ENCODE measurements at regions not wholly inside any gene's neighbourhood (a gene's known extent, or its start where the extent isn't known, plus 50 kb on each side); places are given as distances from the start of the nearest gene placed in this dataset.

GRCh38 chr17:69779378-69780214, 295.4 kb upstream of the KCNJ16 start:
- H3K4me3 ChIP-seq (ENCODE audit: low read length in 3 of 3), result no peak overlapping the region
- H3K27ac ChIP-seq (ENCODE audit: low read depth, low read length), result no peak overlapping the region
- H3K9me3 ChIP-seq (ENCODE audit: control insufficient read depth in 3 of 3, low read length in 3 of 3), result no peaks in the 10 kb centered on the region
- H3K9ac ChIP-seq (ENCODE audit: low read depth in 1 of 3, low read length in 3 of 3), result no peak overlapping the region
- no peaks in the 10 kb centered on the region for H3K4me1 ChIP-seq (ENCODE audit: control insufficient read depth in 3 of 3, insufficient read depth in 3 of 3, low read length in 3 of 3)
- no peaks in the 10 kb centered on the region for H3K27me3 ChIP-seq (ENCODE audit: control insufficient read depth in 3 of 3, insufficient read depth in 3 of 3, low read length in 3 of 3)
- H3K36me3 ChIP-seq (ENCODE audit: control insufficient read depth in 3 of 3, insufficient read depth in 3 of 3, low read length in 3 of 3), result no peaks in the 10 kb centered on the region

- Histone ChIP-seq H3K27ac (ENCODE audit: low read depth, low read length) (no peak overlapping the region), H3K9ac (ENCODE audit: low read depth in 1 of 3, low read length in 3 of 3) (no peak overlapping the region), H3K9me3 (ENCODE audit: control insufficient read depth in 3 of 3, low read length in 3 of 3) (no peaks in the 10 kb centered on the region), H3K4me3 (ENCODE audit: low read length in 3 of 3) (no peak overlapping the region), H3K27me3 (ENCODE audit: control insufficient read depth in 3 of 3, insufficient read depth in 3 of 3, low read length in 3 of 3) (no peaks in the 10 kb centered on the region), H3K4me1 (ENCODE audit: control insufficient read depth in 3 of 3, insufficient read depth in 3 of 3, low read length in 3 of 3) (no peaks in the 10 kb centered on the region), H3K36me3 (ENCODE audit: control insufficient read depth in 3 of 3, insufficient read depth in 3 of 3, low read length in 3 of 3) (no peaks in the 10 kb centered on the region)
These were observed 291.2 kb upstream of the KCNJ16 start for GRCh38 chr17:69783865-69784264.

GRCh38 chr17:69788957-69789356, 286.1 kb upstream of the KCNJ16 start:
- Histone ChIP-seq H3K27me3 (ENCODE audit: control insufficient read depth in 3 of 3, insufficient read depth in 3 of 3, low read length in 3 of 3) (no peaks in the 10 kb centered on the region), H3K36me3 (ENCODE audit: control insufficient read depth in 3 of 3, insufficient read depth in 3 of 3, low read length in 3 of 3) (no peaks in the 10 kb centered on the region), H3K27ac (ENCODE audit: low read depth, low read length) (no peak overlapping the region), H3K4me1 (ENCODE audit: control insufficient read depth in 3 of 3, insufficient read depth in 3 of 3, low read length in 3 of 3) (no peaks in the 10 kb centered on the region), H3K9ac (ENCODE audit: low read depth in 1 of 3, low read length in 3 of 3) (no peak overlapping the region), H3K4me3 (ENCODE audit: low read length in 3 of 3) (no peak overlapping the region), H3K9me3 (ENCODE audit: control insufficient read depth in 3 of 3, low read length in 3 of 3) (no peaks in the 10 kb centered on the region)

- Histone ChIP-seq H3K27me3 (ENCODE audit: control insufficient read depth in 3 of 3, insufficient read depth in 3 of 3, low read length in 3 of 3) (no peaks in the 10 kb centered on the region), H3K4me1 (ENCODE audit: control insufficient read depth in 3 of 3, insufficient read depth in 3 of 3, low read length in 3 of 3) (no peaks in the 10 kb centered on the region), H3K4me3 (ENCODE audit: low read length in 3 of 3) (no peak overlapping the region), H3K36me3 (ENCODE audit: control insufficient read depth in 3 of 3, insufficient read depth in 3 of 3, low read length in 3 of 3) (no peaks in the 10 kb centered on the region), H3K27ac (ENCODE audit: low read depth, low read length) (no peak overlapping the region), H3K9ac (ENCODE audit: low read depth in 1 of 3, low read length in 3 of 3) (no peak overlapping the region), H3K9me3 (ENCODE audit: control insufficient read depth in 3 of 3, low read length in 3 of 3) (no peaks in the 10 kb centered on the region)
These were observed 278.9 kb upstream of the KCNJ16 start for GRCh38 chr17:69796078-69796477.

GRCh38 chr17:69800870-69801269, 274.2 kb upstream of the KCNJ16 start:
- Histone ChIP-seq H3K4me3 (ENCODE audit: low read length in 3 of 3) (no peak overlapping the region), H3K36me3 (ENCODE audit: control insufficient read depth in 3 of 3, insufficient read depth in 3 of 3, low read length in 3 of 3) (no peaks in the 10 kb centered on the region), H3K27ac (ENCODE audit: low read depth, low read length) (no peak overlapping the region), H3K9ac (ENCODE audit: low read depth in 1 of 3, low read length in 3 of 3) (no peak overlapping the region), H3K9me3 (ENCODE audit: control insufficient read depth in 3 of 3, low read length in 3 of 3) (no peaks in the 10 kb centered on the region), H3K27me3 (ENCODE audit: control insufficient read depth in 3 of 3, insufficient read depth in 3 of 3, low read length in 3 of 3) (no peaks in the 10 kb centered on the region), H3K4me1 (ENCODE audit: control insufficient read depth in 3 of 3, insufficient read depth in 3 of 3, low read length in 3 of 3) (no peaks in the 10 kb centered on the region)

GRCh38 chr17:69801368-69801767, 273.7 kb upstream of the KCNJ16 start:
- no peaks in the 10 kb centered on the region for H3K36me3 ChIP-seq (ENCODE audit: control insufficient read depth in 3 of 3, insufficient read depth in 3 of 3, low read length in 3 of 3)
- H3K27me3 ChIP-seq (ENCODE audit: control insufficient read depth in 3 of 3, insufficient read depth in 3 of 3, low read length in 3 of 3), result no peaks in the 10 kb centered on the region
- no peak overlapping the region for H3K27ac ChIP-seq (ENCODE audit: low read depth, low read length)
- H3K9me3 ChIP-seq (ENCODE audit: control insufficient read depth in 3 of 3, low read length in 3 of 3), result no peaks in the 10 kb centered on the region
- no peak overlapping the region for H3K9ac ChIP-seq (ENCODE audit: low read depth in 1 of 3, low read length in 3 of 3)
- H3K4me1 ChIP-seq (ENCODE audit: control insufficient read depth in 3 of 3, insufficient read depth in 3 of 3, low read length in 3 of 3), result no peaks in the 10 kb centered on the region
- no peak overlapping the region for H3K4me3 ChIP-seq (ENCODE audit: low read length in 3 of 3)

- Histone ChIP-seq H3K36me3 (ENCODE audit: control insufficient read depth in 3 of 3, insufficient read depth in 3 of 3, low read length in 3 of 3) (no peaks in the 10 kb centered on the region), H3K4me1 (ENCODE audit: control insufficient read depth in 3 of 3, insufficient read depth in 3 of 3, low read length in 3 of 3) (no peaks in the 10 kb centered on the region), H3K4me3 (ENCODE audit: low read length in 3 of 3) (no peak overlapping the region), H3K27ac (ENCODE audit: low read depth, low read length) (no peak overlapping the region), H3K9me3 (ENCODE audit: control insufficient read depth in 3 of 3, low read length in 3 of 3) (no peaks in the 10 kb centered on the region), H3K27me3 (ENCODE audit: control insufficient read depth in 3 of 3, insufficient read depth in 3 of 3, low read length in 3 of 3) (no peaks in the 10 kb centered on the region), H3K9ac (ENCODE audit: low read depth in 1 of 3, low read length in 3 of 3) (no peak overlapping the region)
These were observed 272.8 kb upstream of the KCNJ16 start for GRCh38 chr17:69802045-69802740.

GRCh38 chr17:69809331-69809730, 265.7 kb upstream of the KCNJ16 start:
- H3K27me3 ChIP-seq (ENCODE audit: control insufficient read depth in 3 of 3, insufficient read depth in 3 of 3, low read length in 3 of 3), result no peaks in the 10 kb centered on the region
- no peak overlapping the region for H3K9ac ChIP-seq (ENCODE audit: low read depth in 1 of 3, low read length in 3 of 3)
- H3K9me3 ChIP-seq (ENCODE audit: control insufficient read depth in 3 of 3, low read length in 3 of 3), result no peaks in the 10 kb centered on the region
- H3K36me3 ChIP-seq (ENCODE audit: control insufficient read depth in 3 of 3, insufficient read depth in 3 of 3, low read length in 3 of 3), result no peaks in the 10 kb centered on the region
- H3K4me1 ChIP-seq (ENCODE audit: control insufficient read depth in 3 of 3, insufficient read depth in 3 of 3, low read length in 3 of 3), result no peaks in the 10 kb centered on the region
- H3K4me3 ChIP-seq (ENCODE audit: low read length in 3 of 3), result no peak overlapping the region
- no peak overlapping the region for H3K27ac ChIP-seq (ENCODE audit: low read depth, low read length)

GRCh38 chr17:69810326-69810965, 264.6 kb upstream of the KCNJ16 start:
- Histone ChIP-seq H3K4me3 (ENCODE audit: low read length in 3 of 3) (no peak overlapping the region), H3K9ac (ENCODE audit: low read depth in 1 of 3, low read length in 3 of 3) (no peak overlapping the region), H3K9me3 (ENCODE audit: control insufficient read depth in 3 of 3, low read length in 3 of 3) (no peaks in the 10 kb centered on the region), H3K4me1 (ENCODE audit: control insufficient read depth in 3 of 3, insufficient read depth in 3 of 3, low read length in 3 of 3) (no peaks in the 10 kb centered on the region), H3K27ac (ENCODE audit: low read depth, low read length) (no peak overlapping the region), H3K36me3 (ENCODE audit: control insufficient read depth in 3 of 3, insufficient read depth in 3 of 3, low read length in 3 of 3) (no peaks in the 10 kb centered on the region), H3K27me3 (ENCODE audit: control insufficient read depth in 3 of 3, insufficient read depth in 3 of 3, low read length in 3 of 3) (no peaks in the 10 kb centered on the region)

- H3K27ac ChIP-seq (ENCODE audit: low read depth, low read length), result no peak overlapping the region
- H3K9ac ChIP-seq (ENCODE audit: low read depth in 1 of 3, low read length in 3 of 3), result no peak overlapping the region
- H3K36me3 ChIP-seq (ENCODE audit: control insufficient read depth in 3 of 3, insufficient read depth in 3 of 3, low read length in 3 of 3), result no peaks in the 10 kb centered on the region
These were observed 262.7 kb upstream of the KCNJ16 start for GRCh38 chr17:69812240-69812837.

More at GRCh38 chr17:69812240-69812837, 262.7 kb upstream of the KCNJ16 start:
- no peak overlapping the region for H3K4me3 ChIP-seq (ENCODE audit: low read length in 3 of 3)
- H3K4me1 ChIP-seq (ENCODE audit: control insufficient read depth in 3 of 3, insufficient read depth in 3 of 3, low read length in 3 of 3), result no peaks in the 10 kb centered on the region
- H3K9me3 ChIP-seq (ENCODE audit: control insufficient read depth in 3 of 3, low read length in 3 of 3), result no peaks in the 10 kb centered on the region
- no peaks in the 10 kb centered on the region for H3K27me3 ChIP-seq (ENCODE audit: control insufficient read depth in 3 of 3, insufficient read depth in 3 of 3, low read length in 3 of 3)

Measured in skeletal muscle tissue (tissue), 3 donors.